ENCODE measurements at regions not wholly inside any gene's neighbourhood (a gene's known extent, or its start where the extent isn't known, plus 50 kb on each side); places are given as distances from the start of the nearest gene placed in this dataset.

- Histone ChIP-seq H3K4me3 (ENCODE audit: low read depth, low read length) (no peak overlapping the region), H3K27ac (ENCODE audit: low read depth, low read length) (no peak overlapping the region), H3K9me3 (ENCODE audit: control insufficient read depth, insufficient read depth, low read length) (peaks cover 2% of the 10 kb centered on the region), H3K36me3 (ENCODE audit: control insufficient read depth, insufficient read depth, low read length) (no peaks in the 10 kb centered on the region), H3K4me1 (ENCODE audit: control insufficient read depth, insufficient read depth, low read length) (no peaks in the 10 kb centered on the region), H3K27me3 (ENCODE audit: control insufficient read depth, insufficient read depth, low read length) (no peaks in the 10 kb centered on the region)
- WGBS (ENCODE audit: insufficient coverage), result 67% methylated on average over 2 of the region's 4 CpGs
- no peak for DNase-seq (ENCODE audit: low read depth in 4 of 6, low spot score in 6 of 6)
Observed at GRCh38 chr13:81396192-81396591, 1055.3 kb upstream of the SPRY2 start.

GRCh38 chr13:81395368-81395767 lies 1054.4 kb upstream of the SPRY2 start:
- no peaks in the 10 kb centered on the region for H3K27me3 ChIP-seq (ENCODE audit: control insufficient read depth, insufficient read depth, low read length)
- no peak overlapping the region for H3K27ac ChIP-seq (ENCODE audit: low read depth, low read length)
- no peak for DNase-seq (ENCODE audit: low read depth in 4 of 6, low spot score in 6 of 6)
- WGBS (ENCODE audit: insufficient coverage), result 69% methylated on average over 2 of the region's 4 CpGs
- H3K9me3 ChIP-seq (ENCODE audit: control insufficient read depth, insufficient read depth, low read length), result peaks cover 2% of the 10 kb centered on the region
- no peaks in the 10 kb centered on the region for H3K4me1 ChIP-seq (ENCODE audit: control insufficient read depth, insufficient read depth, low read length)
- H3K4me3 ChIP-seq (ENCODE audit: low read depth, low read length), result no peak overlapping the region
- no peaks in the 10 kb centered on the region for H3K36me3 ChIP-seq (ENCODE audit: control insufficient read depth, insufficient read depth, low read length)

- H3K27me3 ChIP-seq (ENCODE audit: control insufficient read depth, insufficient read depth, low read length), result no peaks in the 10 kb centered on the region
- H3K27ac ChIP-seq (ENCODE audit: low read depth, low read length), result no peak overlapping the region
- no peak overlapping the region for H3K4me3 ChIP-seq (ENCODE audit: low read depth, low read length)
- 80% methylated on average over 1 of the region's 5 CpGs for WGBS (ENCODE audit: insufficient coverage)
- DNase-seq (ENCODE audit: low read depth in 4 of 6, low spot score in 6 of 6), result no peak
- H3K9me3 ChIP-seq (ENCODE audit: control insufficient read depth, insufficient read depth, low read length), result peaks cover 2% of the 10 kb centered on the region
- no peaks in the 10 kb centered on the region for H3K36me3 ChIP-seq (ENCODE audit: control insufficient read depth, insufficient read depth, low read length)
- H3K4me1 ChIP-seq (ENCODE audit: control insufficient read depth, insufficient read depth, low read length), result no peaks in the 10 kb centered on the region
Observed at GRCh38 chr13:81394640-81395039, 1053.7 kb upstream of the SPRY2 start.

GRCh38 chr13:81393721-81394120 lies 1052.8 kb upstream of the SPRY2 start:
- H3K9me3 ChIP-seq (ENCODE audit: control insufficient read depth, insufficient read depth, low read length), result peaks cover 2% of the 10 kb centered on the region
- H3K4me3 ChIP-seq (ENCODE audit: low read depth, low read length), result no peak overlapping the region
- no peaks in the 10 kb centered on the region for H3K4me1 ChIP-seq (ENCODE audit: control insufficient read depth, insufficient read depth, low read length)
- DNase-seq (ENCODE audit: low read depth in 4 of 6, low spot score in 6 of 6), result no peak
- H3K27ac ChIP-seq (ENCODE audit: low read depth, low read length), result no peak overlapping the region
- no peaks in the 10 kb centered on the region for H3K27me3 ChIP-seq (ENCODE audit: control insufficient read depth, insufficient read depth, low read length)
- no CpG with 5 or more reads among the region's 1 CpG for WGBS (ENCODE audit: insufficient coverage)
- no peaks in the 10 kb centered on the region for H3K36me3 ChIP-seq (ENCODE audit: control insufficient read depth, insufficient read depth, low read length)

- WGBS (ENCODE audit: insufficient coverage), result no CpG with 5 or more reads among the region's 3 CpGs
- Histone ChIP-seq H3K27me3 (ENCODE audit: control insufficient read depth, insufficient read depth, low read length) (no peaks in the 10 kb centered on the region), H3K4me3 (ENCODE audit: low read depth, low read length) (no peak overlapping the region), H3K4me1 (ENCODE audit: control insufficient read depth, insufficient read depth, low read length) (no peaks in the 10 kb centered on the region), H3K9me3 (ENCODE audit: control insufficient read depth, insufficient read depth, low read length) (peaks cover 2% of the 10 kb centered on the region), H3K36me3 (ENCODE audit: control insufficient read depth, insufficient read depth, low read length) (no peaks in the 10 kb centered on the region), H3K27ac (ENCODE audit: low read depth, low read length) (no peak overlapping the region)
- DNase-seq (ENCODE audit: low read depth in 4 of 6, low spot score in 6 of 6), result no peak
Observed at GRCh38 chr13:81393110-81393509, 1052.2 kb upstream of the SPRY2 start.

GRCh38 chr13:81388400-81388799 lies 1047.5 kb upstream of the SPRY2 start:
- Histone ChIP-seq H3K27ac (ENCODE audit: low read depth, low read length) (no peak overlapping the region), H3K36me3 (ENCODE audit: control insufficient read depth, insufficient read depth, low read length) (no peaks in the 10 kb centered on the region), H3K9me3 (ENCODE audit: control insufficient read depth, insufficient read depth, low read length) (peaks cover 2% of the 10 kb centered on the region), H3K4me1 (ENCODE audit: control insufficient read depth, insufficient read depth, low read length) (no peaks in the 10 kb centered on the region), H3K4me3 (ENCODE audit: low read depth, low read length) (no peak overlapping the region), H3K27me3 (ENCODE audit: control insufficient read depth, insufficient read depth, low read length) (no peaks in the 10 kb centered on the region)
- no CpG with 5 or more reads among the region's 1 CpG for WGBS (ENCODE audit: insufficient coverage)
- DNase-seq (ENCODE audit: low read depth in 4 of 6, low spot score in 6 of 6), result no peak

GRCh38 chr13:81383444-81383843 lies 1042.5 kb upstream of the SPRY2 start:
- Histone ChIP-seq H3K27me3 (ENCODE audit: control insufficient read depth, insufficient read depth, low read length) (no peaks in the 10 kb centered on the region), H3K4me1 (ENCODE audit: control insufficient read depth, insufficient read depth, low read length) (no peaks in the 10 kb centered on the region), H3K4me3 (ENCODE audit: low read depth, low read length) (no peak overlapping the region), H3K27ac (ENCODE audit: low read depth, low read length) (no peak overlapping the region), H3K9me3 (ENCODE audit: control insufficient read depth, insufficient read depth, low read length) (no peaks in the 10 kb centered on the region), H3K36me3 (ENCODE audit: control insufficient read depth, insufficient read depth, low read length) (no peaks in the 10 kb centered on the region)
- DNase-seq (ENCODE audit: low read depth in 4 of 6, low spot score in 6 of 6), result no peak
- 94% methylated on average over 3 of the region's 5 CpGs for WGBS (ENCODE audit: insufficient coverage)

GRCh38 chr13:81382246-81382645 lies 1041.3 kb upstream of the SPRY2 start:
- no CpG with 5 or more reads among the region's 1 CpG for WGBS (ENCODE audit: insufficient coverage)
- Histone ChIP-seq H3K4me1 (ENCODE audit: control insufficient read depth, insufficient read depth, low read length) (no peaks in the 10 kb centered on the region), H3K4me3 (ENCODE audit: low read depth, low read length) (no peak overlapping the region), H3K9me3 (ENCODE audit: control insufficient read depth, insufficient read depth, low read length) (no peaks in the 10 kb centered on the region), H3K27me3 (ENCODE audit: control insufficient read depth, insufficient read depth, low read length) (no peaks in the 10 kb centered on the region), H3K27ac (ENCODE audit: low read depth, low read length) (no peak overlapping the region), H3K36me3 (ENCODE audit: control insufficient read depth, insufficient read depth, low read length) (no peaks in the 10 kb centered on the region)
- DNase-seq (ENCODE audit: low read depth in 4 of 6, low spot score in 6 of 6), result no peak

GRCh38 chr13:81381560-81381959 lies 1040.6 kb upstream of the SPRY2 start:
- Histone ChIP-seq H3K27ac (ENCODE audit: low read depth, low read length) (no peak overlapping the region), H3K36me3 (ENCODE audit: control insufficient read depth, insufficient read depth, low read length) (no peaks in the 10 kb centered on the region), H3K27me3 (ENCODE audit: control insufficient read depth, insufficient read depth, low read length) (no peaks in the 10 kb centered on the region), H3K9me3 (ENCODE audit: control insufficient read depth, insufficient read depth, low read length) (no peaks in the 10 kb centered on the region), H3K4me3 (ENCODE audit: low read depth, low read length) (no peak overlapping the region), H3K4me1 (ENCODE audit: control insufficient read depth, insufficient read depth, low read length) (no peaks in the 10 kb centered on the region)
- DNase-seq (ENCODE audit: low read depth in 4 of 6, low spot score in 6 of 6), result no peak
- WGBS (ENCODE audit: insufficient coverage), result no CpG with 5 or more reads among the region's 1 CpG

GRCh38 chr13:81379183-81379582 lies 1038.3 kb upstream of the SPRY2 start:
- H3K4me1 ChIP-seq (ENCODE audit: control insufficient read depth, insufficient read depth, low read length), result no peaks in the 10 kb centered on the region
- H3K27ac ChIP-seq (ENCODE audit: low read depth, low read length), result no peak overlapping the region
- no peak overlapping the region for H3K4me3 ChIP-seq (ENCODE audit: low read depth, low read length)
- H3K36me3 ChIP-seq (ENCODE audit: control insufficient read depth, insufficient read depth, low read length), result no peaks in the 10 kb centered on the region
- no peaks in the 10 kb centered on the region for H3K27me3 ChIP-seq (ENCODE audit: control insufficient read depth, insufficient read depth, low read length)
- no peaks in the 10 kb centered on the region for H3K9me3 ChIP-seq (ENCODE audit: control insufficient read depth, insufficient read depth, low read length)
- no peak for DNase-seq (ENCODE audit: low read depth in 4 of 6, low spot score in 6 of 6)
